ENCODE measurements at regions not wholly inside any gene's neighbourhood (a gene's known extent, or its start where the extent isn't known, plus 50 kb on each side); places are given as distances from the start of the nearest gene placed in this dataset.

DNA sequence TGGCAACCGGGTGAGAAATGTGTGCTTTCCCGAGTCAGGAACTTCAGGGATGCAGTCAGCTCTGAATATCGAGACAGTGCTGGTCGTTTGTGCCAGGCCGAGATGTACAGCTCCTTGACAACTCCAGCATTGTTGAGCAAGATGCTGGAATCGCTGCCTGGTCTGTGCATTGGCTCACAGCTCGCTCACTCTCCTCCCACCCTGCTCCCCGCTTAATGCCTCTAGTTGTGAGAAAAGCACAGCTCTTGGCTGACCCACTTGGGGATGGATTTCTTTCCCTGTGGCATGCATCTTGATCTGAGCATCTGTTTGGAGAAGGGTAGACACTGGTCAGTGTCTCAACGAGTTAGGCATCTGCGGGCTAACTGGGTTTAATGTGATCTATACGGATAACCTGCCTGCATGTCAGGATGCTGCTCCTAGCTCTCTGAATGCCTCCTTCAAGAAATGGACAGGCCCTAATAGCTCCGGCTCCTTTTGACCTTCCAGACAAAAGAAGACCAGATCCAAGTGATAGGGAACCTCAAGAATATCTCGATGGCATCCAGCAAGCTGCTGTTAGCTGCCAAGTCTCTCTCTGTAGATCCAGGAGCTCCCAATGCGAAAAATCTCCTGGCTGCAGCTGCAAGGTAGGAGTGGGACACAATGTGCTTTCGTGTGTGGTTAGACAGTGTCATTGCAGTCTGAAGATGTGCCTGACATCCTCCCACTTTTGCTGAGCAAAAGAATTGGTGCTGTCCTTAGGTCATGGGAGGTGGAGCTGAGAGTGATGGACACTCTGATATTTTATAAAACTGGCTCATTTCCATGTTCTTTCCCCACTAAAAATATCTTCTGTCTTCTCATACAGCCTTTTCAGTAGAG, 302.2 kb upstream of the TPM1 start:
- intact Hi-C loops (cut with micrococcal nuclease): no loop called here
- Histone ChIP-seq H3K27me3 (replicated peaks in 1 of 4; ENCODE audit: control extremely low read depth in 1 of 4, control insufficient read depth in 3 of 4, insufficient read depth in 4 of 4, low read length in 3 of 4) (no peaks in the 10 kb centered on the region), H3K4me1 (ENCODE audit: control insufficient read depth in 2 of 2, insufficient read depth in 2 of 2, low read length in 2 of 2) (no peaks in the 10 kb centered on the region), H3K9me3 (ENCODE audit: control extremely low read depth in 1 of 3, control insufficient read depth in 2 of 3, insufficient read depth in 1 of 3, low read length in 2 of 3) (no peaks in the 10 kb centered on the region), H4K20me1 (ENCODE audit: control insufficient read depth, insufficient read depth, low read length, poor library complexity, severe bottlenecking) (no peaks in the 10 kb centered on the region), H3K9ac (ENCODE audit: low read length) (no peak overlapping the region), H2AFZ (ENCODE audit: insufficient read depth, low read depth, low read length, poor library complexity, severe bottlenecking) (no peak overlapping the region), H3K27ac (ENCODE audit: low read length in 2 of 2) (no peak overlapping the region), H3K4me3 (ENCODE audit: control extremely low read depth in 1 of 5, extremely low read depth in 1 of 5, insufficient read depth in 1 of 5, low read depth in 2 of 5, low read length in 4 of 5) (no peak overlapping the region), H3K36me3 (replicated peaks in 1 of 2; ENCODE audit: control extremely low read depth in 1 of 2, control insufficient read depth in 1 of 2, extremely low read depth in 1 of 2, insufficient read depth in 2 of 2, low read length in 1 of 2) (no peaks in the 10 kb centered on the region), H3K79me2 (ENCODE audit: control insufficient read depth, insufficient read depth, low read length) (no peaks in the 10 kb centered on the region), H3K4me2 (replicated peaks; ENCODE audit: low read depth, low read length, poor library complexity, severe bottlenecking) (no peak overlapping the region)
- TF ChIP-seq CTCF (IDR thresholded peaks at IDR 0.05) (no peak), EZH2 (IDR thresholded peaks at IDR 0.05; ENCODE audit: borderline replicate concordance, insufficient read depth, low read depth, low read length, poor library complexity, severe bottlenecking) (no peak)
- ChIA-PET POLR2A (no interaction called here), CTCF (interaction anchor here (0.8 kb wide), 1 partner anchor 8 kb away, joined by 3 read pairs; no protein-coding TSS in a partner anchor)
- Mint-ChIP-seq H3K27me3 (peaks cover 2% of the 10 kb centered on the region), H3K4me3 (no peak overlapping the region), H3K27ac (no peak overlapping the region), H3K4me1 (no peaks in the 10 kb centered on the region), H3K9me3 (ENCODE audit: insufficient read depth) (no peaks in the 10 kb centered on the region)
- ATAC-seq (ENCODE audit: low read depth) (no peak), DNase-seq (no peak)
- 88% methylated on average over 15 of the region's 15 CpGs for WGBS (ENCODE audit: insufficient coverage)

DNA sequence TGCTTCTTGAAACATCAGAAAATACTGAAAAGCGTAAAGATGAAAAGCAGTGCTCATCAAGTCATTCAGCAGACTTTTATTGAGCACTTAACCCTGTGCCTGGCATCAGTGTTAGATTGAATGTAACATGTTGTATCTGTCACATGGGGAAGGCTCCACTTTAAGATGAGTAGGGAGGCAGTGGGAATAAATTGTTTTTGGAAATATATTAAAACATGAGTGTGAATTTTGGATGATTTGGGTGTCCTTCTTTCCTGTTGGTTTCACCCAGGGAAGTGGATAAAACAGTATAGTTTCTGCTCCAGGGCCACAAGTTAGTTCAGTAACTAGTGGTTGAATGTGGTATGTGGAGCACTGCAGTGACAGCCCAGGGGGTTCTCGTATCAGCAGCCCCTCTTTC, 301.4 kb upstream of the TPM1 start:
- Mint-ChIP-seq H3K9me3 (ENCODE audit: insufficient read depth) (no peaks in the 10 kb centered on the region), H3K4me1 (no peaks in the 10 kb centered on the region), H3K4me3 (no peak overlapping the region), H3K27me3 (no peaks in the 10 kb centered on the region), H3K27ac (no peak overlapping the region)
- Histone ChIP-seq H3K36me3 (replicated peaks in 1 of 2; ENCODE audit: control extremely low read depth in 1 of 2, control insufficient read depth in 1 of 2, extremely low read depth in 1 of 2, insufficient read depth in 2 of 2, low read length in 1 of 2) (no peaks in the 10 kb centered on the region), H3K27me3 (replicated peaks in 1 of 4; ENCODE audit: control extremely low read depth in 1 of 4, control insufficient read depth in 3 of 4, insufficient read depth in 4 of 4, low read length in 3 of 4) (no peaks in the 10 kb centered on the region), H4K20me1 (ENCODE audit: control insufficient read depth, insufficient read depth, low read length, poor library complexity, severe bottlenecking) (no peaks in the 10 kb centered on the region), H3K9me3 (ENCODE audit: control extremely low read depth in 1 of 3, control insufficient read depth in 2 of 3, insufficient read depth in 1 of 3, low read length in 2 of 3) (no peaks in the 10 kb centered on the region), H3K4me2 (replicated peaks; ENCODE audit: low read depth, low read length, poor library complexity, severe bottlenecking) (no peak overlapping the region), H3K79me2 (ENCODE audit: control insufficient read depth, insufficient read depth, low read length) (no peaks in the 10 kb centered on the region), H3K4me3 (ENCODE audit: control extremely low read depth in 1 of 5, extremely low read depth in 1 of 5, insufficient read depth in 1 of 5, low read depth in 2 of 5, low read length in 4 of 5) (no peak overlapping the region), H3K9ac (ENCODE audit: low read length) (no peak overlapping the region), H3K4me1 (ENCODE audit: control insufficient read depth in 2 of 2, insufficient read depth in 2 of 2, low read length in 2 of 2) (no peaks in the 10 kb centered on the region), H2AFZ (ENCODE audit: insufficient read depth, low read depth, low read length, poor library complexity, severe bottlenecking) (no peak overlapping the region), H3K27ac (ENCODE audit: low read length in 2 of 2) (no peak overlapping the region)
- ATAC-seq (ENCODE audit: low read depth) (no peak), DNase-seq (no peak)
- no peak for TF ChIP-seq CTCF (IDR thresholded peaks at IDR 0.05)
- 83% methylated on average over 1 of the region's 2 CpGs for WGBS (ENCODE audit: insufficient coverage)
- ChIA-PET CTCF (interaction anchor here (0.7 kb wide), 1 partner anchor 14 kb away, joined by 3 read pairs; no protein-coding TSS in a partner anchor), POLR2A (no interaction called here)
- intact Hi-C loops (cut with micrococcal nuclease): no loop called here

Measured in B cell (primary cell).